DND-41 (cell line): ENCODE measurements at regions not wholly inside any gene's neighbourhood (a gene's known extent, or its start where the extent isn't known, plus 50 kb on each side); places are given as distances from the start of the nearest gene placed in this dataset.

ENCODE experiments used
- CTCF ChIP-seq: IDR thresholded peaks from 2 replicates; pipeline ENCODE4 v1.5.1; 2012; ENCODE audit warnings: borderline replicate concordance, low read length, moderate library complexity, mild to moderate bottlenecking; ENCODE audit not compliant: poor library complexity, severe bottlenecking; ENCODE audit errors: extremely low read depth
- EZH2 ChIP-seq: IDR thresholded peaks from 3 replicates; pipeline ENCODE4 v1.6.1; 2012; ENCODE audit warnings: borderline replicate concordance, low read depth, mild to moderate bottlenecking, moderate library complexity, low read length, inconsistent platforms; ENCODE audit not compliant: severe bottlenecking

DNA sequence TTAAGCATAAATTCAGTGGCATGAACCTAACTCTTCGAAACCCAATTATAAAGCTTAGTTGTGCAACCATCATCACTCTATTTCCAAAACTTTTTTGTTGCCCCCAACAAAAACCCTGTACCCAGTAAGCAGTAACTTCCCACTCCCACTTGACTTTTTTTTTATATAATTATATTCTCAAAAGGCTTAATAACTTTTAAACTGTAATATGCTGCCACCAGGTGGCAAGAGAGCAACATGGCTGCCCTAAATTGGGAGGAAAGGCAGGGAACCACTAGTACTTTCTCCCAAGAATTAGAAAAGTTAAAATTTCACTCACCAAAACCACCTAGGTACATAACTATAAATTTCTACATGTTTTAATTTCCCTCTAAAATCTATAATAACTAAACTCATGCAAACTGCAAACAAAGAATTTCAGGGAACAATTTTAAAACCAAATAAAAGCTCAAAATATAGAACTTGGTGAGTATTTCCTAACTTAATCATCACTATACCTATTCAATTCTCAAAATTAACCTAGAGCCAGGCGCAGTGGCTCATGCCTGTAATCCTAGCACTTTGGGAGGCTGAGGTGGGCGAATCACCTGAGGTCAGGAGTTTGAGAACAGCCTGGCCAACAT is 50.2 kb upstream of the RNF38 start:
- peak; percentile 66 for TF ChIP-seq CTCF
- no peak for TF ChIP-seq EZH2
